ENCODE measurements at regions not wholly inside any gene's neighbourhood (a gene's known extent, or its start where the extent isn't known, plus 50 kb on each side); places are given as distances from the start of the nearest gene placed in this dataset.

- TF ChIP-seq CTCF (conservative IDR thresholded peaks at IDR 0.05), result no peak
- no peak overlapping the region for H3K27ac ChIP-seq
Observed at GRCh38 chr1:229985613-229986010, 81.4 kb upstream of the GALNT2 start.

GRCh38 chr1:229986737-229987337 lies 80.2 kb upstream of the GALNT2 start:
- TF ChIP-seq CTCF (conservative IDR thresholded peaks at IDR 0.05), result no peak
- no peak overlapping the region for H3K27ac ChIP-seq

- TF ChIP-seq CTCF (conservative IDR thresholded peaks at IDR 0.05), result no peak
- H3K27ac ChIP-seq, result peak overlapping the region; percentile 68; the same call in 1 of the 2 replicates
Observed at GRCh38 chr1:229987953-229988352, 79.1 kb upstream of the GALNT2 start.

- peak overlapping the region; percentile 68 for H3K27ac ChIP-seq
- TF ChIP-seq CTCF (conservative IDR thresholded peaks at IDR 0.05), result no peak
Observed at GRCh38 chr1:229988534-229988933, 78.5 kb upstream of the GALNT2 start.

- TF ChIP-seq CTCF (conservative IDR thresholded peaks at IDR 0.05), result no peak
- peak overlapping the region; percentile 68 for H3K27ac ChIP-seq
Observed at GRCh38 chr1:229989591-229990248, 77.3 kb upstream of the GALNT2 start.

GRCh38 chr1:229990326-229990725 lies 76.7 kb upstream of the GALNT2 start:
- H3K27ac ChIP-seq, result no peak overlapping the region

GRCh38 chr1:229991104-229991513 lies 75.9 kb upstream of the GALNT2 start:
- no peak overlapping the region for H3K27ac ChIP-seq
- no peak for TF ChIP-seq CTCF (conservative IDR thresholded peaks at IDR 0.05)

More at GRCh38 chr1:229990326-229990725, 76.7 kb upstream of the GALNT2 start:
- TF ChIP-seq CTCF (conservative IDR thresholded peaks at IDR 0.05), result no peak

Measured in VCaP (cell line).